GM19463 (cell line): ENCODE measurements at regions not wholly inside any gene's neighbourhood (a gene's known extent, or its start where the extent isn't known, plus 50 kb on each side); places are given as distances from the start of the nearest gene placed in this dataset.

Source experiments
- ATAC-seq: cut with Tn5 transposase; IDR thresholded peaks from one replicate; pipeline ENCODE4 v1.9.1; 2021; ENCODE audit warnings: mild to moderate bottlenecking, moderate library complexity; ENCODE audit not compliant: unreplicated experiment

DNA sequence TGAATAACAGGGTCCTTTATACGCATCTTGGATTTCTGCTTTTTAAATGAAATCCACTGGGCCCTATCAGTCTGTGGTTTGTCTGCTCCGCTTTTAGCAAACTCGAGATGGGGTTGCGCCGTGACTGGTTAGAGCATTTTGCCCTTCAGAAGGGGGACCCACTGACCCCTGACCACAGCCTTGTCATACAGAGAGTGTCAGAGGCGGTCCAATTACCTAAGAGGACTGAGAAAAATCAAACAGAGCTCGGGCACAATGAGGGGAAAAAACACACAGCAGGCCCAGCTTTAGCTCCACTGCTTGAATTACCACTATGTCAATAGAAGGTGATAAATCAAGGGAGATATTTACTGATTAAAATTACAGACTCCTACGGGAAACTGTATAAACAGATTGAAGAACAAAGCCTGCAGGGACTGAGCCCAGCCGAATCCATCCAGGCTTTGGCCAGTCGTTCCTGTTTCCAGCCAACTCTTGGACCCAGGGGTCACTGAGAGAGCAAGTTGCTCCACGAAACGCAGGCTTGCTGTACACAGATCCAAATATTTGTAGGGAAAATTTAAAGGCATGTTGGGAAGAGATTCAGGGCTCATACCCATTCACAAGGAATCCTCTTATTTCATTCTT, 131.9 kb upstream of the ZFHX3 start:
- ATAC-seq: no peak

DNA sequence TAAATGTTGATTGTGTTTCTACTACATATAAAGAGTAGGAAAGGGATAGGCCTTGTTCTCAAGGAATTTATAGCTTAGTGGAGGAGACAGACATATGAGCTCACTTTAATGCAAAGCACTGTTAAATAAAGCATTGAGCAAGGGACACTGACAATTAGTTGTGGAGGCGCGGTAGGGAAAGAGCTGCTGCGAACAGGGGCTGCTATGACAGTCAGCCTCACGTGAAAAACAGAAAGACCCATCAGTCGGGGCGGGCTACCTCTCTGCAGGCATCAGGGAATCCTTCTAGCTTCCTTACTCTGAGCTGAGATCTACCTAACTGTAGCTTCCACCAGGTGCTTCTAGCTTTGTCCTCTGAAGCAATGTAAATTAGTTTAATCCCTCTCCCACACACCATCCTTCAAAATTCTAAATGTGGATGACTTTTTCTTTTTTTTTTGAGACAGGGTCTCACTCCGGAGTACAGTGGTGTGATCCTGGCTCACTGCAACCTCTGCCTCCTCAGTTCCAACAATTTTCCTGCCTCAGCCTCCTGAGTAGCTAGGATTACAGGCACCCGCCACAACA, 129.9 kb upstream of the ZFHX3 start:
- no peak for ATAC-seq

DNA sequence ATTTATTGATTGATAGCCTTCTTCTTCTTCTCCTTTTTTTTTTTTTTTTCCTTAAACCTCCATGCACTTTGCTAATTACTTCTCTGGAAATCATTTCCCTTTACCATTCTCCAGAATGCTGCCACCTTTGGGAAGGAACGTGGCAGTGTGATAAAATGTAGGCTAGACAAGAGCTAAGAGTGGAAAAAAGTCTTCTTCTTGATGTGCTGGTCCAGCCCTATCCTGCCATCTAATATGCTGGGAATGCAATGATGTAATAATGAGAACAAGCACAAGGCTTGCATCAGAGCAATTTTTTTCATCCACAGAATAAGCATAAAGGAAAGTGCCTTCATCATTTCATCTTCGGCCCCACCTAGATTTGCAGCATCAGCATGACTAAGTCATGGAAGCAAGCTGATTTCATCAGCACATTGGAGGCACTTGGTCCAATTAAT, 128.7 kb upstream of the ZFHX3 start:
- ATAC-seq: no peak

DNA sequence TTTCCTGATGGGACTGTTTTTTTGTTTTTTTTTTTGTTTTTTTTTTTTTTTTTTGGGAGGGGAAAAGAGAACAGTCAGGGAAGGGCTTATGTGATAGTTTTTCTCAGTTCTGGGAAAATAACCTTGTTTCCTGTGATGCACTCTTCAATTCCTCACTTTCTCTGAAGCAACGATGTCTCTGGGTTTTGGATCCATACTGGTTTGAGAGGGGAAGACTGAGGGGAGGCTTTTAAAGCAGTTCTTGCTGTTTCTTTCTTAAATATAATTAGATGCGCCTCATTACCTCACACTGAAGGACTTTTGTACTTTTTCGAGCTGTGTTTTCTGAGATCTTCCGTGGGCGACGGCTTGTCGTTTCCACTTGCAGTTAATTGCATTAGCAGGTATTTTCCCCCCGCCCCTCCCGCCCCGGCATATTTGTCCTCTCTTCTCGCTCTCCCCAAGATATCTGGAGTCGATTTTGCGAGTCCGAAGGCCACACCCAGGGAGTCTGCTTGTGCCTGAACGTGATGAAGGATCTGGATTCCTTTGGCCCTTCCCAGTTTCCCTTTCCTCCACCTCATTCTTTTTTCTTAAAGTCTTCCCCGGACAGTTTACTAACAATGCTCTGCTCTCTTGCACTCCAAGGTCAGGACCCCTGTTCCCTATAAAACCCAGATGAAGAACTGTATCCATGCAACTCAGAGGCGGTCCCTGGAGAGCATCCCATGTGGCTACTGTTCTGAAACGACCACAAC, 125.2 kb upstream of the ZFHX3 start:
- ATAC-seq: no peak

DNA sequence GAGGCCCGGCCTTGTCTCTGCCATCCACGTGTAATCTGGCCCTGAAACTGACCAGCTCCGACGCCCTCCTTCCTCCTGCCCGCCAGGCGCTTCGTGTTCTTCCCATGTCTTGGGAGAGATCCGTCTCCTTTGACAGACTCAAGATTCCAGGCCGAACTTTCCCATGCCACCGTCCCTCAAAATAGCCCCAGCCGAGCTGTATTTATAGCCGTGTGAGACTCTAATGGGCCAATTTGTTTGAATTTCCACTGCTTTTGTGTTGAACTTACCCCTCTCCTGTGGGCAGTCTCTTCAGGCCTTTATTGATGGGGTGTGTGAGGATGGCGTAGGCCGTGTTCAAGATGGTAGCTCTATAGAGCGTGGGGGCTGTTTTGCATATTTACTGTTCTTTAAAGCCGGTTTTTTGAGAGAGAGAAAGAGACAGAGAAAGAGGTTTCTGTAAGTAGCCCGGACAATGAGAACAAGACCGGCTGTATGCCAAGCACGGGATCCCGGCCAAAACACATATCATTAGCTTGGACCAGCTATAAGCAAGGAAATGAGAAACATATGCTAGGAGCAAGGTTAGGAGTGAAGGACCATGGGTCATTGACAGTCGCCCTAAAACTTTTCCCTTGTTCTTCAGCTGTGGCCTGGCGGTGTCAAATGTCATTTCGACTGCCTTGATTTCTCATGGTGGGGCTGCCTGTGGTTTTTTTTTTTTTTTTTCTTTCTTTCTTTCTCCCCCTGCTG, 124.5 kb upstream of the ZFHX3 start:
- ATAC-seq: no peak

DNA sequence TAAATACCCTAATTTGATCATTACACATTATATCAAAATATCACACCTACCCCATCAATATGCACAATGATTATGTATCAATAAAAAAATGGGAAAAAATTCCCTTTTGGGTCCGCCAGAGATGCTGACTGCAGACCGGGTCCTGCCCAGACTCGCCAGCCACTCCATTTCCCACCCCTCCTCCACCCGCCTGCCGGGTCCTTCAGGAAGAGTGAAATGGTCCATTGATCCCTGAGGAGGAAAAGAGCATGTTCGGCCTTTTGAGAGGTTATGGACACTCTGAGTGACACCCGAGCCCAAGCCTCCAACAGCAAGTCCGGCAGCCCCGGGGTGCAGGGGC, 123.9 kb upstream of the ZFHX3 start:
- ATAC-seq: no peak

DNA sequence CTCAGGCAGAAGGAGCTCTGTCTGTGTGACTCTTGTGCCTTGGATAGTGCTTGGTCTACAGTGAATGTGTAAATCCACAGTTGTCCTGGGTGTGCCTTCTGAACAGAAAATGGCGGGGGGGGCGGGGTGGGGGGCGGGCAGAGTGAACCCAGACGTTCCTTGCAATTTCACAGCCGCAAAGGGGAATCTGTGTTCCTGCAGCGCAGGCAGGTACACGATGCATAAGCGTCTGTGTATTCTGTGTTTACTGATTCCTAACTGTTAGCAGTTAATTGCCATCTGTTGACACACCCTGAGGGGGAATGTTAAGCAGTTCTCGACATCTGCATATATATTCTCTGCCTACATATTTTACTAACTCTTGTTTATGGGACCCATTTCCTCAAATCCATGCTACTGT, 123.5 kb upstream of the ZFHX3 start:
- ATAC-seq: no peak

DNA sequence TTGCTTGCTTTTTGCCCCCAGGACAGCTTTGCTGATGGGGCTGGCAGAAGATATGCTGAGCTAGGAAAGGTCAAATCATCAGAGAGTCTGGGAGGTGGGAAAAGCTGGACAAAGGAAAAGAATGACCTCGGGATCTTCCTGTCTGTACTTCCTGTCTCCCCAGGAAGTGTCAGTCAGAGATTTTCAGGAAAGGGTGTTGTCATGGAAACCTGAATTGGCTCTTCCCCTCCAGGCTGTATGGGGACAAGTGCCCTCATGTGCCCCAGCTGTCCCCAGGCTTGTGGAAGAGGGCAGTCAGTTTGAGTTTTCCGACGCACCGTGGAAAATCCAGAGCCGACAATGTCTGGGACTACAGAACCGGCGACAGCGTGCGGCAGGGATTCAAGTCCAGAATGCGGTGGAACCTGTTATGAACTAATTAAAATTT, 122.7 kb upstream of the ZFHX3 start:
- no peak for ATAC-seq

DNA sequence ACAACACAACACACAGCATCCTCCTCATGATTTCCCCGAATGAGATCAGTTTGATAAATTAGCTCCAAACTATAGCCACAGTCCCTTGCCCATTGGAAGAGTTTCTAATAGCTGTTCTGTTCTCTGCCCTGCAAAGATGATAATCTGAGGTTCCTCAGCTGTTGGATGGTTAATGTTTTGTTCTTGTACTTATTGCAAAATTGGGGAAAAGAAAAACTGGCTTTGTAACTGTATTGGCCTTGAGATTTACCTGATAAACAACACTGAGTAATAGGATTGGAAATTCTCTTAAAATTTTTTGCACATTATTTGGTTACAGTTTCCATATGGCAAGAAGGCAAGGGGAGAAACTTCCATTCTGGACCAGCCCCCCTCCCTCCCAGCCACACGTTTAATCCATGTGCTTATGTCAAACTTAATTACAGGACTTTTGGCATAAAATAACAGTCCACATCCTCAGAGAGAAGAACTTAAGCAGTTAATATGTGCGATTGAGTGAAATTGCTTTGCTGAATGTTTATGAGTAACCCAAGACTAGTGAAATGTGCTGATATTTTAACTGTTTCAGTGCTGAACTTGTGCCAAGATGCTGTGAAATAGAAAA, 119.1 kb upstream of the ZFHX3 start:
- no peak for ATAC-seq

DNA sequence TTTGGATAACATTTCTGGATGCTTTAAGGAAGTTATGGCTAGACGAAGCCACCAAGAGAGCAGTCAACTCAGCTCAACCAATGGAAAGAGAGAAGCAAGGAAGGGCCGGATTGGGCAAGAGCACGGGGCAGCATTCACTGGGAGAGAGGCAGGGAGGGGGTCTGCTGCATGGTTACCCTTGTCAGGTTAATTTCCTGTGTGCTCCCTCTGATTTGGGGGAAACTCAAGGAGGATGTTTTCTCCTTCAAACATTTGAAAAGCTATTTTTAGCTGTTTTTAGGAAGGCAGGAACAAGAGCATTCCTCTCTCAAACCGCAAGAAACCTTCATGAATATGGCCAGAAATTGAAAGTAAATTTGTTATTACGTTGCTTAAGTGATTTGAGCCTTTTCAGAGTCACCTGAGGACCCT, 118.5 kb upstream of the ZFHX3 start:
- no peak for ATAC-seq

DNA sequence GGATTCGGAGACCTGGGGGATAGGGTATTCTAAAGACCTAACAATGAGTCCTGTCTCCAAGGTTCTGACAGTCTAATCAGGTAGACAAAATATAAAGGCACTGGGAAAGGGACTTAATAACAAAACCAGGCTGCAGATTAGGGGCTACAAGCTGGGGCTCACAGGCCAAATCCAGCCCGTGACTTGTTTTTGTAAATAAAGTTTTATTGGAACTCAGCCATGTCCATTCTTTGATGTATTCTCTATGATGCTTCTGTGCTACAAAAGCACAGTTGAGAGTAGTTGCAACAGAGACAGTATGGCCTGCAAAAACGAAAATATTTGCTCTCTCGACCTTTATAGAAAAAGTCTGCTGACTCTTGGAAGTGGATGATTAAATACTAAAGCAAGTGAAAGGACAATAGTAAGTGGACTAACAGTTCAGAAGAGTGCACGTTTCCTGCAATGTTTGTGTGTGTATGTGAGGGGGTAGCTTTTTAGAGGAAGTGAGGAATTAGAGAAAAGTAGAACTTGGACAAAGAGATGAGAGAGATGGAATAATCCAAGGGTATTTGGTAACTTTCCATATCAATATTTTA, 115.4 kb upstream of the ZFHX3 start:
- ATAC-seq: no peak

DNA sequence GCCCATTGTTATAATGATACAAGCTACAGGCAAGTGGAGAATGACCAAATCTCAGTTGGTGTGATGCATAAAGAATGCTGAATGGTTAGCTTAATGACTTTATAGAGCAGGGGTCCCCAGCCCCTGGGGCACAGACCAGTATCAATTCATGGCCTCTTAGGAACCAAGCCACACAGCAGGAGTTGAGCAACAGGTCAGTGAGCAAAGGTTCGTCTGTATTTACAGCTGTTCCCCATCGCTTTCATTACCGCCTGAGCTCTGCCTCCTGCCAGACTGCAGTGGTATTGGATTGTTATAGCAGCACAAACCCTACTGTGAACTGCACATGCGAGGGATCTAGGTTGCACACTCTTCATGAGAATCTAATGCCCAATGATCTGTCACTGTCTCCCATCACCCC, 114.0 kb upstream of the ZFHX3 start:
- ATAC-seq: no peak

DNA sequence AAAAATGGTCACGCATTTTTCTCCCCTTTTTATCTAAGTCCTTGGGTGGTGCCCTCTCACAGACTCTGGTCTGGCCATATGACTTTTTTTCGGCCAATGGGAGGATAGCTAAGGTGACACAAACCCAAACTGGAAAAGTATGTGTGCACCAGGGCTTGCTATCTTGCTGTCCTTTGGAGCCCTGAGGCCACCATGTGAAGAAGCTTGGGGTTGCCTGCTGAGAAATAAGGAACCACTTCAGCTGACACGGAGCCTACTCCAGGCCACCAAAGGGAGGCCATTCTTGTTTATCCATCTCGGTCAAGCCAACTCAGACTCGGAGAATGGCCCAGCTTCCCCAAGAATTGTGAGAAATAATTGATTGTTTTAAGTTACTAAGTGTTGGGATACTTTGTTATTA, 111.4 kb upstream of the ZFHX3 start:
- ATAC-seq: no peak

DNA sequence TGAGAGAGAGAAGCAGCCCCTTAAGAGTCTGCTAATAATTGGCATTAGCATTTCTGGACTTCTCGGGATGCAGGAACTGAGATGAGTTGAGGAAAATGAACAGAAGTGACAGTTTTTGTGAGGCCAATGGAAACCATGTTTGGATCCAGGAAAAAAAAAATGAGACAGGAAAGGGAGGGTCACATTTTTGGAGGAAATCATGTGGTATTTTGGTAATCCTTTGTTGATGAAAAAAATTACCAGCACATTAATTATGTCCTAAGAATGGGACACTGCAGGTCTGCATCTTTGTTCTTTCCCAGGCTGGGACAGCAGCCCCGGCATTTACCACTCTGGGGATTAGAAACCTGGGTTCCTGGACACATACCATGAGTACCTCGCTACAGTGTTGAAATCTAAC, 109.9 kb upstream of the ZFHX3 start:
- ATAC-seq: no peak

DNA sequence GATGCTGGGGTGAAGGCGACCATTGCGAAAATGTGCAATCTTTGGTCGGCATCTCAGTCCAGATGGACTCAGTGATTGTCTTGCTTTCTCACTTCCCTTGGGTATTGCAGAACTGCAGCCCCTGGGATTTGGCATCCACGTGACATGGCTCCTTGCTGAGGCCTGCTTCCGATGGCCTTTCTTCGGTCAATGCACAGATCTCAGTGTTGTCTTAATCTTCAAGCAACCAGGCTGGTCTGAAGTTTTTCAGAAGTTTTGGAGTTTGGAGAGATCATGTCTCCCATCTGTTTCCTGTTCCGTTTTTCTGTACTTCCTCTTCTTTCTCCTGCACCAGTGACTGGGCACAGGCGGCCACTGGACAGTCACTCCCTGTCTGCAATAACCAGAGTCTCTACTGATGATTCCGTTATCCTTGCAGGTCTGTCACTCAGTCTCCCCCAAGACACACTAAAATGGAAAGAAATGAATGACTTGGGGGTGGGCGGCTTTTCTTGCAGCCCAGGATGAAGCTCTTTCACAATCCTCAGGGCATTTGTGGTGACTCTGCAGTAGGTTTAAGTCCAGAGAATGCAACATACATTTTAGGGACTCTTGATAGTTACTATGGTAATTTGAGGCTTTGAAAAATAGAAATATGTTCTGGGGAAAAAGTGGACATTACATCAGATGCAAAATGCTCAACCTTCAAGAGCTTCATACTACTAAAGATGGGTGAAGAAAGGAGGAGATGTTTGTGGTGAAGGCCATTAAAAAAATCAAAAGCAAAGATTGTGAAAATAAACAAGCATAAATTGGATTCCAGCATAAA, 106.3 kb upstream of the ZFHX3 start:
- ATAC-seq: no peak

DNA sequence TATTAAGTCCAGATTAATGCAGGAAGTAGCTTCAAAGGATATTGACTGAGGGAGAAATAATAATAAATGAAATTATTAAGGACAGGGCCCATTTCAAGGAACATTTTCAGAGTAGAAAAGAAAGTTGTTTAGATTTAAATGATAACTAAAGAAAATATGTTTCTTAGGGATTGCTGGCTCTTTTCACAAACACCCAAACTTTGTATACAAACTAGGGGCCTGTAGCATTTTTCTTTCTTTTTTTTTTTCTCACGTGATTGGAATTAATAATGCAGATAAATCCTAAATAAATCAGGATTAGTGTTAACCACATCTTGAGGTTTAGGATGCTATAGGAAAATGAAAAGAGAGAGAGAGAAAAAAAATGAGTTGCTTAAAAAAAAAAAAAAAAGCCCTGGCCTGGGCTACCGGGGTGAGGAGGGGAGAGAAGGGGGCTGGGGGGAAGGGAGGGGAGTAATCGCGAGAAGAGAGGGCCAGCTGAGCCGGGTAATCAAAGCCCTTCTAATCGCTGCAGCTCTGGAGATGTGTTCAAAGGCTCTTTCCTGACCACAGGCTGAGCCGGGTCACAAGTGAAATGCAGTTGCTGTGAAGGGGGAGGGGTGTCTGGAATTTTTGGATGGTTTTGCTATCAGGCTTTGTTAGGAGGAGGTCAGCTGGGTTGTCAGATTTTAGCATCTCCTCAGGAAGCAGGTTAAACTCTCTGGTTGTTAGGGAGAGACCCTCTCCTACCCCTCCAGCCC, 104.6 kb upstream of the ZFHX3 start:
- ATAC-seq: no peak

DNA sequence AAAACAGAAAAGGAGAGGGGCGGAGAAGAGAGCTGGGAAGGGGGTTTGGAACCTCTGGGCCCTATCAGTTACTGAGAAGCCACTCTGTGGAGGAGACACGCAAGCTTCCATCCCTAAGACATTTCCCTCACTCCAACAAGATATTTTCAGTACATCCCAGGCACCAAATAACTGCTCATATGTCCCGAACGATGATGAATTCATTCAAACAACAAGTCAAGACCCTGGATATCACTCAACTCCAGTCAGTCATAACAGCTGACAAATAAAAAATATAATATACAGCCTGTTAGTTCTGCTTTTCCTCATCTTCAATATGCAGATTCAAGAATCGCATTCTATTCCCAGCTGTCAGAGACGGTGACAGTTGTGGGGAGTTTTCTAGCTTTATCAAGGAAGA, 104.0 kb upstream of the ZFHX3 start:
- no peak for ATAC-seq

DNA sequence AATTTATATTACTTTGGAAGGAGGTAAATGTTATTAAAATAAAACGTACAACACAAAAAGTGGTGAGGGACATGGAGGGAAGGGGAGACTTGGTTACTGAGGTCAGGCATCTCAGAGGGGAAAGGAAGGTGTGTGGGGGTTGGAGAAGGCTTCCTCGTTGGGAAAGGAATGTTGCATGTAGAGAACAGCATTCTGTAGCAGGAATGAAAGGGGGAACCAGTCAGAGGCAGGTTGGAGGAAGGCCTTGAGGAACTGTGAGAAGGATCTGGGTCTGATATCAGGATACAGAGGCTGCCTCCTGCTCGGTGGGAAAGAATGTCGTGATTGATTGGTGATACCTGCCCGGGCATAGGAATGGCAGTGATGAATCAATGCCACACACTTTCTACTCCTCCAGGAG, 103.3 kb upstream of the ZFHX3 start:
- ATAC-seq: no peak

DNA sequence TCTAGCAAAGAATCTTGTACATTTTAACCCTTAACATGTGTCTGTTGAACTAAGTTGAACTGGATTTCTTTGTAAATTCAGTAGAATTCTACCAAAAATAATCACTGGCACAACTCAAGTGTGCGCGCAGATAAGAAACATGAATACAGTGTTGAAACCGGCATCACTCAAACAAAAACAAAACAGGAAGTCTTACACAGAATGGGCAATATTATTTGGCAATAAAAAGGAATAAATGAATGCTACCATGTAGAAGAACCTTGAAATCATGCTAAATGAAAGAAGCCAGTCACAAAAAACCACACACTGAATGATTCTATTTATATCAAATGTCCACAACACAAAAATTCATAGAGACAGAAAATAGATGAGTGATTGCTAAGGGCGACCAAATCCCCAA, 102.9 kb upstream of the ZFHX3 start:
- ATAC-seq: no peak

DNA sequence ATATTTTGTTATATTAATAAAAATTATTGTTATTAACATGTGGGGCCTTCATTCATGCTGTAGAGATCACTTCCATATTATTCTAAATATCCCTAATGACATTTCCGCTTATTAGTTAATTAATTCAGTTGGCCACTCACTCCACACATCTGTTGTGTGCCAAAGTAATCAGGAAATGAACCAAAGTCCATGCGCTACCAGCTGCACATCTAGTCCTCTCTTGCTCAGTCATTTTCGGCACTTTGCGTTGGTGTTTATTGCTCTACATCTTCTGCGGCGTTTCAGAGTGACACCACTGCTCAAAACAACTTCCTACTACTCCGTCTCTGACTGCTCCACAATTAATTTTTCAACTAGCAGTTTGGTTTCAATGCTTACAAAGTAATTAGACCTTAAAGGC, 101.4 kb upstream of the ZFHX3 start:
- no peak for ATAC-seq
